NB4 (cell line): ENCODE measurements at regions not wholly inside any gene's neighbourhood (a gene's known extent, or its start where the extent isn't known, plus 50 kb on each side); places are given as distances from the start of the nearest gene placed in this dataset.

ENCODE experiments used
- MYC ChIP-seq: IDR thresholded peaks from 2 replicates; pipeline ENCODE4 v1.6.1; 2011; ENCODE audit warnings: low read depth, low read length
- POLR2A ChIP-seq: IDR thresholded peaks from 2 replicates; pipeline ENCODE4 v1.6.1; 2011; ENCODE audit warnings: mild to moderate bottlenecking; ENCODE audit not compliant: insufficient read length; ENCODE audit errors: extremely low read depth
- TF ChIP-seq, protein P1 (sequence below): IDR thresholded peaks from one replicate; pipeline ENCODE4 v1.5.1; 2012; ENCODE audit warnings: low read depth, low read length
- TF ChIP-seq, protein P2 (sequence below): IDR thresholded peaks from 2 replicates; pipeline ENCODE4 v1.6.1; 2011; ENCODE audit warnings: low read depth, low read length

DNA sequence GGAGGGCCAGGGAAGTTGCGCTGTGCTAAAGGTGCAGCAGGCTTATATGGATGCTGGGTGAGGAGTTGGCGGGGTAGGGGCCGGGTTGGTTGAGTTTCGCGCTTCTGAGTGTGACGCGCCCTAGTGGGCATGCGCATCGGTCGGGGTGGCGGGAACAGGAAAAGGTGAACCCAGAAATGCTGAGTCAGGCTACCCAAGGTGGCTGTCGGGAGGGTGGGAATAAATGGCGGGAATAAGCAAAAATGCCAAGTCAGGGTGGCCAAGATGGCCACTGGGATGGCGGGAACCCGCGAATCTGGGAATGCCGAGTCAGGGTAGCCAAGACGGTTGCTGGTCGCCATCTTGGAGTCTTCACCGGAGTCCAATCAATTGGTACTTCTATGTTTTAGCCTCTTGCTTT lies 580.0 kb downstream of the SUCLG1 start:
- TF ChIP-seq, protein P1, sequence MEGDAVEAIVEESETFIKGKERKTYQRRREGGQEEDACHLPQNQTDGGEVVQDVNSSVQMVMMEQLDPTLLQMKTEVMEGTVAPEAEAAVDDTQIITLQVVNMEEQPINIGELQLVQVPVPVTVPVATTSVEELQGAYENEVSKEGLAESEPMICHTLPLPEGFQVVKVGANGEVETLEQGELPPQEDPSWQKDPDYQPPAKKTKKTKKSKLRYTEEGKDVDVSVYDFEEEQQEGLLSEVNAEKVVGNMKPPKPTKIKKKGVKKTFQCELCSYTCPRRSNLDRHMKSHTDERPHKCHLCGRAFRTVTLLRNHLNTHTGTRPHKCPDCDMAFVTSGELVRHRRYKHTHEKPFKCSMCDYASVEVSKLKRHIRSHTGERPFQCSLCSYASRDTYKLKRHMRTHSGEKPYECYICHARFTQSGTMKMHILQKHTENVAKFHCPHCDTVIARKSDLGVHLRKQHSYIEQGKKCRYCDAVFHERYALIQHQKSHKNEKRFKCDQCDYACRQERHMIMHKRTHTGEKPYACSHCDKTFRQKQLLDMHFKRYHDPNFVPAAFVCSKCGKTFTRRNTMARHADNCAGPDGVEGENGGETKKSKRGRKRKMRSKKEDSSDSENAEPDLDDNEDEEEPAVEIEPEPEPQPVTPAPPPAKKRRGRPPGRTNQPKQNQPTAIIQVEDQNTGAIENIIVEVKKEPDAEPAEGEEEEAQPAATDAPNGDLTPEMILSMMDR = no peak
- no peak for TF ChIP-seq POLR2A
- TF ChIP-seq, protein P2, sequence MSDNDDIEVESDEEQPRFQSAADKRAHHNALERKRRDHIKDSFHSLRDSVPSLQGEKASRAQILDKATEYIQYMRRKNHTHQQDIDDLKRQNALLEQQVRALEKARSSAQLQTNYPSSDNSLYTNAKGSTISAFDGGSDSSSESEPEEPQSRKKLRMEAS = no peak
- no peak for TF ChIP-seq MYC
